ENCODE measurements at regions not wholly inside any gene's neighbourhood (a gene's known extent, or its start where the extent isn't known, plus 50 kb on each side); places are given as distances from the start of the nearest gene placed in this dataset.

DNA sequence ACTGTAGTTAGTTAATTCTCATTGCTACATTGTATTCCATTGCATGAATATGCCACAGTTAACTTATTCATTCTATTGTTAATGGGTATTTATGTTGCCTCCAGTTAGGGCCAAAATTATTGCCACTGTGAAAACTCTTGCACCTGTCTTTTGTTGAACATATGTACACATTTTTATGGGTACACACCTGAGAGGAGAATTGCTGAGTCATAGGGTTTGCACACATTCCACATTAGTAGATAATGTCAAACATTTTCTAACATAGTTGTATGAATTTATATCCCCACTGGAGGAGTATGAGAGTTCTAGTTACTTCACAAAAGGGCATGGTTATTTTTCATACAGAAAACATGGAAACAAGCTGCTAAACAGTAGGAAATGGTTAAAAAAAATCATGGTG, 338.4 kb downstream of the FOXO1 start:
- Mint-ChIP-seq H3K4me1 (no peaks in the 10 kb centered on the region; the same call in 1 of the 3 replicates), H3K9me3 (peaks cover 17% of the 10 kb centered on the region; the same call in 2 of the 3 replicates), H3K27me3 (ENCODE audit: insufficient read depth, low read depth, poor library complexity) (peaks cover 2% of the 10 kb centered on the region), H3K36me3 (ENCODE audit: low read depth) (peaks cover 12% of the 10 kb centered on the region; the same call in 2 of the 3 replicates), H3K27ac (no peak overlapping the region), H3K4me3 (no peak overlapping the region)
- H3K79me2 ChIP-seq (replicated peaks; ENCODE audit: insufficient read depth): no peaks in the 10 kb centered on the region
- H2AFZ ChIP-seq: no peak overlapping the region
- no peak for DNase-seq (ENCODE audit: low spot score)
- no peaks in the 10 kb centered on the region for H3F3A ChIP-seq (replicated peaks; ENCODE audit: low read depth)
- H3K4me2 ChIP-seq: no peak overlapping the region
- peaks cover 4% of the 10 kb centered on the region; the same call in 1 of the 2 replicates for H3K9me2 ChIP-seq (ENCODE audit: insufficient read depth)
- no peaks in the 10 kb centered on the region for H4K20me1 ChIP-seq (replicated peaks; ENCODE audit: insufficient read depth)
- no peaks in the 10 kb centered on the region for H3K36me3 ChIP-seq (ENCODE audit: insufficient read depth)
- TF ChIP-seq, protein P1, sequence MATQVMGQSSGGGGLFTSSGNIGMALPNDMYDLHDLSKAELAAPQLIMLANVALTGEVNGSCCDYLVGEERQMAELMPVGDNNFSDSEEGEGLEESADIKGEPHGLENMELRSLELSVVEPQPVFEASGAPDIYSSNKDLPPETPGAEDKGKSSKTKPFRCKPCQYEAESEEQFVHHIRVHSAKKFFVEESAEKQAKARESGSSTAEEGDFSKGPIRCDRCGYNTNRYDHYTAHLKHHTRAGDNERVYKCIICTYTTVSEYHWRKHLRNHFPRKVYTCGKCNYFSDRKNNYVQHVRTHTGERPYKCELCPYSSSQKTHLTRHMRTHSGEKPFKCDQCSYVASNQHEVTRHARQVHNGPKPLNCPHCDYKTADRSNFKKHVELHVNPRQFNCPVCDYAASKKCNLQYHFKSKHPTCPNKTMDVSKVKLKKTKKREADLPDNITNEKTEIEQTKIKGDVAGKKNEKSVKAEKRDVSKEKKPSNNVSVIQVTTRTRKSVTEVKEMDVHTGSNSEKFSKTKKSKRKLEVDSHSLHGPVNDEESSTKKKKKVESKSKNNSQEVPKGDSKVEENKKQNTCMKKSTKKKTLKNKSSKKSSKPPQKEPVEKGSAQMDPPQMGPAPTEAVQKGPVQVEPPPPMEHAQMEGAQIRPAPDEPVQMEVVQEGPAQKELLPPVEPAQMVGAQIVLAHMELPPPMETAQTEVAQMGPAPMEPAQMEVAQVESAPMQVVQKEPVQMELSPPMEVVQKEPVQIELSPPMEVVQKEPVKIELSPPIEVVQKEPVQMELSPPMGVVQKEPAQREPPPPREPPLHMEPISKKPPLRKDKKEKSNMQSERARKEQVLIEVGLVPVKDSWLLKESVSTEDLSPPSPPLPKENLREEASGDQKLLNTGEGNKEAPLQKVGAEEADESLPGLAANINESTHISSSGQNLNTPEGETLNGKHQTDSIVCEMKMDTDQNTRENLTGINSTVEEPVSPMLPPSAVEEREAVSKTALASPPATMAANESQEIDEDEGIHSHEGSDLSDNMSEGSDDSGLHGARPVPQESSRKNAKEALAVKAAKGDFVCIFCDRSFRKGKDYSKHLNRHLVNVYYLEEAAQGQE (IDR thresholded peaks at IDR 0.05; ENCODE audit: unreplicated experiment): no peak
- TF ChIP-seq CREB1 (CRISPR knock-in tag; IDR thresholded peaks at IDR 0.05; ENCODE audit: low read depth): no peak
- TF ChIP-seq POLR2AphosphoS5 (IDR thresholded peaks at IDR 0.05; ENCODE audit: low read depth): no peak
- TF ChIP-seq, protein P2, sequence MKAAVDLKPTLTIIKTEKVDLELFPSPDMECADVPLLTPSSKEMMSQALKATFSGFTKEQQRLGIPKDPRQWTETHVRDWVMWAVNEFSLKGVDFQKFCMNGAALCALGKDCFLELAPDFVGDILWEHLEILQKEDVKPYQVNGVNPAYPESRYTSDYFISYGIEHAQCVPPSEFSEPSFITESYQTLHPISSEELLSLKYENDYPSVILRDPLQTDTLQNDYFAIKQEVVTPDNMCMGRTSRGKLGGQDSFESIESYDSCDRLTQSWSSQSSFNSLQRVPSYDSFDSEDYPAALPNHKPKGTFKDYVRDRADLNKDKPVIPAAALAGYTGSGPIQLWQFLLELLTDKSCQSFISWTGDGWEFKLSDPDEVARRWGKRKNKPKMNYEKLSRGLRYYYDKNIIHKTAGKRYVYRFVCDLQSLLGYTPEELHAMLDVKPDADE (IDR thresholded peaks at IDR 0.05): no peak
- TF ChIP-seq, protein P3, sequence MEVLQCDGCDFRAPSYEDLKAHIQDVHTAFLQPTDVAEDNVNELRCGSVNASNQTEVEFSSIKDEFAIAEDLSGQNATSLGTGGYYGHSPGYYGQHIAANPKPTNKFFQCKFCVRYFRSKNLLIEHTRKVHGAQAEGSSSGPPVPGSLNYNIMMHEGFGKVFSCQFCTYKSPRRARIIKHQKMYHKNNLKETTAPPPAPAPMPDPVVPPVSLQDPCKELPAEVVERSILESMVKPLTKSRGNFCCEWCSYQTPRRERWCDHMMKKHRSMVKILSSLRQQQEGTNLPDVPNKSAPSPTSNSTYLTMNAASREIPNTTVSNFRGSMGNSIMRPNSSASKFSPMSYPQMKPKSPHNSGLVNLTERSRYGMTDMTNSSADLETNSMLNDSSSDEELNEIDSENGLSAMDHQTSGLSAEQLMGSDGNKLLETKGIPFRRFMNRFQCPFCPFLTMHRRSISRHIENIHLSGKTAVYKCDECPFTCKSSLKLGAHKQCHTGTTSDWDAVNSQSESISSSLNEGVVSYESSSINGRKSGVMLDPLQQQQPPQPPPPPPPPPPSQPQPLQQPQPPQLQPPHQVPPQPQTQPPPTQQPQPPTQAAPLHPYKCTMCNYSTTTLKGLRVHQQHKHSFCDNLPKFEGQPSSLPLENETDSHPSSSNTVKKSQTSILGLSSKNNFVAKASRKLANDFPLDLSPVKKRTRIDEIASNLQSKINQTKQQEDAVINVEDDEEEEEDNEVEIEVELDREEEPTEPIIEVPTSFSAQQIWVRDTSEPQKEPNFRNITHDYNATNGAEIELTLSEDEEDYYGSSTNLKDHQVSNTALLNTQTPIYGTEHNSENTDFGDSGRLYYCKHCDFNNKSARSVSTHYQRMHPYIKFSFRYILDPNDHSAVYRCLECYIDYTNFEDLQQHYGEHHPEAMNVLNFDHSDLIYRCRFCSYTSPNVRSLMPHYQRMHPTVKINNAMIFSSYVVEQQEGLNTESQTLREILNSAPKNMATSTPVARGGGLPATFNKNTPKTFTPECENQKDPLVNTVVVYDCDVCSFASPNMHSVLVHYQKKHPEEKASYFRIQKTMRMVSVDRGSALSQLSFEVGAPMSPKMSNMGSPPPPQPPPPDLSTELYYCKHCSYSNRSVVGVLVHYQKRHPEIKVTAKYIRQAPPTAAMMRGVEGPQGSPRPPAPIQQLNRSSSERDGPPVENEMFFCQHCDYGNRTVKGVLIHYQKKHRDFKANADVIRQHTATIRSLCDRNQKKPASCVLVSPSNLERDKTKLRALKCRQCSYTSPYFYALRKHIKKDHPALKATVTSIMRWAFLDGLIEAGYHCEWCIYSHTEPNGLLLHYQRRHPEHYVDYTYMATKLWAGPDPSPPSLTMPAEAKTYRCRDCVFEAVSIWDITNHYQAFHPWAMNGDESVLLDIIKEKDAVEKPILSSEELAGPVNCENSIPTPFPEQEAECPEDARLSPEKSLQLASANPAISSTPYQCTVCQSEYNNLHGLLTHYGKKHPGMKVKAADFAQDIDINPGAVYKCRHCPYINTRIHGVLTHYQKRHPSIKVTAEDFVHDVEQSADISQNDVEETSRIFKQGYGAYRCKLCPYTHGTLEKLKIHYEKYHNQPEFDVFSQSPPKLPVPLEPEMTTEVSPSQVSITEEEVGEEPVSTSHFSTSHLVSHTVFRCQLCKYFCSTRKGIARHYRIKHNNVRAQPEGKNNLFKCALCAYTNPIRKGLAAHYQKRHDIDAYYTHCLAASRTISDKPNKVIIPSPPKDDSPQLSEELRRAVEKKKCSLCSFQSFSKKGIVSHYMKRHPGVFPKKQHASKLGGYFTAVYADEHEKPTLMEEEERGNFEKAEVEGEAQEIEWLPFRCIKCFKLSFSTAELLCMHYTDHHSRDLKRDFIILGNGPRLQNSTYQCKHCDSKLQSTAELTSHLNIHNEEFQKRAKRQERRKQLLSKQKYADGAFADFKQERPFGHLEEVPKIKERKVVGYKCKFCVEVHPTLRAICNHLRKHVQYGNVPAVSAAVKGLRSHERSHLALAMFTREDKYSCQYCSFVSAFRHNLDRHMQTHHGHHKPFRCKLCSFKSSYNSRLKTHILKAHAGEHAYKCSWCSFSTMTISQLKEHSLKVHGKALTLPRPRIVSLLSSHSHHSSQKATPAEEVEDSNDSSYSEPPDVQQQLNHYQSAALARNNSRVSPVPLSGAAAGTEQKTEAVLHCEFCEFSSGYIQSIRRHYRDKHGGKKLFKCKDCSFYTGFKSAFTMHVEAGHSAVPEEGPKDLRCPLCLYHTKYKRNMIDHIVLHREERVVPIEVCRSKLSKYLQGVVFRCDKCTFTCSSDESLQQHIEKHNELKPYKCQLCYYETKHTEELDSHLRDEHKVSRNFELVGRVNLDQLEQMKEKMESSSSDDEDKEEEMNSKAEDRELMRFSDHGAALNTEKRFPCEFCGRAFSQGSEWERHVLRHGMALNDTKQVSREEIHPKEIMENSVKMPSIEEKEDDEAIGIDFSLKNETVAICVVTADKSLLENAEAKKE (CRISPR knock-in tag; IDR thresholded peaks at IDR 0.05): no peak
- no peak for TF ChIP-seq ZNF331 (CRISPR knock-in tag; IDR thresholded peaks at IDR 0.05; ENCODE audit: low read depth)
- TF ChIP-seq NANOG (IDR thresholded peaks at IDR 0.05; ENCODE audit: borderline replicate concordance): no peak
- no peak for TF ChIP-seq EZH2phosphoT487 (IDR thresholded peaks at IDR 0.05; ENCODE audit: unreplicated experiment)
- TF ChIP-seq EZH2 (IDR thresholded peaks at IDR 0.05; ENCODE audit: low read depth, unreplicated experiment): no peak
- no peaks in the 10 kb centered on the region for H3K4me1 ChIP-seq (ENCODE audit: insufficient read depth)
- no peak overlapping the region for H3K27ac ChIP-seq (ENCODE audit: low read depth)
- H3K27me3 ChIP-seq (ENCODE audit: insufficient read depth): no peaks in the 10 kb centered on the region
- no peak overlapping the region for H3K4me3 ChIP-seq
- ATAC-seq: no peak

Measured in GM23338 (cell line).